DOHH2 (cell line): ENCODE measurements at regions not wholly inside any gene's neighbourhood (a gene's known extent, or its start where the extent isn't known, plus 50 kb on each side); places are given as distances from the start of the nearest gene placed in this dataset.

Source experiments
- CTCF ChIP-seq: fragments of 200-600 bp; sonication (generic); IDR thresholded peaks from one replicate; pipeline ENCODE4 v1.5.1; 2014; ENCODE audit warnings: antibody characterized with exemption, mild to moderate bottlenecking, low read depth, low read length; ENCODE audit not compliant: poor library complexity, severe bottlenecking
- EZH2phosphoT487 ChIP-seq: fragments of 200-600 bp; sonication (generic); IDR thresholded peaks from 2 replicates; pipeline ENCODE4 v1.6.1; 2017; ENCODE audit warnings: borderline replicate concordance, mild to moderate bottlenecking, antibody characterized with exemption, low read length, moderate library complexity, mixed read lengths

- TF ChIP-seq CTCF, result no peak
- no peak for TF ChIP-seq EZH2phosphoT487
These were observed 552.2 kb upstream of the ZNF462 start for GRCh38 chr9:106310782-106311181.
